ENCODE measurements at regions not wholly inside any gene's neighbourhood (a gene's known extent, or its start where the extent isn't known, plus 50 kb on each side); places are given as distances from the start of the nearest gene placed in this dataset.

DNA sequence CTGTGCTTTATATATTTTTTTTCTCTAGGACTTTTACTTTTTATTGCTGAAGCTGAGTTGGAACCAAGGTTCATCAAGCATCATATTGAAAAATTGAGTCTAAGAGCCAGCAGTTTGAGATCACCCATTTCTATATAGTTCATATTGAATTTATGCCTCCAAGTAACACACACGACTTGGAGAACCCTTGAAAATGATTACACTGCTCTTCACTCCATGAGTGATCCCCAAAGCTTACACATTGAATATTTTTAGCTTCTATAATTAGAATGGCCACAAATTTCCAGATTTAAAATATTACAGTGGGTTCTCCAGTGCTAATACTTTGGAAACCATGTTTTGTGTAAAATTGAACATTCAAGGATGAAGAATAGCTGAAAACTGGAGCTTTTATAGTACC, 144.4 kb upstream of the SLC4A4 start:
- TF ChIP-seq, protein P1, sequence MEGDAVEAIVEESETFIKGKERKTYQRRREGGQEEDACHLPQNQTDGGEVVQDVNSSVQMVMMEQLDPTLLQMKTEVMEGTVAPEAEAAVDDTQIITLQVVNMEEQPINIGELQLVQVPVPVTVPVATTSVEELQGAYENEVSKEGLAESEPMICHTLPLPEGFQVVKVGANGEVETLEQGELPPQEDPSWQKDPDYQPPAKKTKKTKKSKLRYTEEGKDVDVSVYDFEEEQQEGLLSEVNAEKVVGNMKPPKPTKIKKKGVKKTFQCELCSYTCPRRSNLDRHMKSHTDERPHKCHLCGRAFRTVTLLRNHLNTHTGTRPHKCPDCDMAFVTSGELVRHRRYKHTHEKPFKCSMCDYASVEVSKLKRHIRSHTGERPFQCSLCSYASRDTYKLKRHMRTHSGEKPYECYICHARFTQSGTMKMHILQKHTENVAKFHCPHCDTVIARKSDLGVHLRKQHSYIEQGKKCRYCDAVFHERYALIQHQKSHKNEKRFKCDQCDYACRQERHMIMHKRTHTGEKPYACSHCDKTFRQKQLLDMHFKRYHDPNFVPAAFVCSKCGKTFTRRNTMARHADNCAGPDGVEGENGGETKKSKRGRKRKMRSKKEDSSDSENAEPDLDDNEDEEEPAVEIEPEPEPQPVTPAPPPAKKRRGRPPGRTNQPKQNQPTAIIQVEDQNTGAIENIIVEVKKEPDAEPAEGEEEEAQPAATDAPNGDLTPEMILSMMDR (conservative IDR thresholded peaks at IDR 0.05) = no peak
- no peak for TF ChIP-seq EZH2 (IDR thresholded peaks at IDR 0.05; ENCODE audit: low read depth)

All from PC-9 (cell line).